Mesothelial cell of epicardium (in vitro differentiated cells): ENCODE measurements at regions not wholly inside any gene's neighbourhood (a gene's known extent, or its start where the extent isn't known, plus 50 kb on each side); places are given as distances from the start of the nearest gene placed in this dataset.

Experiments used
- DNase-seq, 2 experiments: peaks; one replicate each; pipeline ENCODE4 v3.0.0; 2021; ENCODE audit warnings: low spot score in 2 of 2; ENCODE audit not compliant: unreplicated experiment in 2 of 2
- H3K27ac Mint-ChIP-seq: 2 replicates; pipeline ENCODE4 v1.8.0; 2021; ENCODE audit warnings: mixed read lengths
- H3K27me3 Mint-ChIP-seq: 2 replicates; pipeline ENCODE4 v1.8.0; 2021; ENCODE audit warnings: low read depth, mixed read lengths
- H3K36me3 Mint-ChIP-seq: 2 replicates; pipeline ENCODE4 v1.8.0; 2021; ENCODE audit warnings: mixed read lengths
- H3K4me1 Mint-ChIP-seq: 2 replicates; pipeline ENCODE4 v1.8.0; 2021; ENCODE audit warnings: mixed read lengths
- H3K4me3 Mint-ChIP-seq: 2 replicates; pipeline ENCODE4 v1.8.0; 2021; ENCODE audit warnings: mild to moderate bottlenecking, moderate library complexity, mixed read lengths
- H3K9me3 Mint-ChIP-seq: 2 replicates; pipeline ENCODE4 v1.8.0; 2021; ENCODE audit warnings: mixed read lengths
- TF ChIP-seq, protein P1 (sequence below): fragments of 200-600 bp; sonication (generic); IDR thresholded peaks from one replicate; pipeline ENCODE4 v1.5.0; 2021; ENCODE audit warnings: antibody characterized with exemption; ENCODE audit not compliant: unreplicated experiment

DNA sequence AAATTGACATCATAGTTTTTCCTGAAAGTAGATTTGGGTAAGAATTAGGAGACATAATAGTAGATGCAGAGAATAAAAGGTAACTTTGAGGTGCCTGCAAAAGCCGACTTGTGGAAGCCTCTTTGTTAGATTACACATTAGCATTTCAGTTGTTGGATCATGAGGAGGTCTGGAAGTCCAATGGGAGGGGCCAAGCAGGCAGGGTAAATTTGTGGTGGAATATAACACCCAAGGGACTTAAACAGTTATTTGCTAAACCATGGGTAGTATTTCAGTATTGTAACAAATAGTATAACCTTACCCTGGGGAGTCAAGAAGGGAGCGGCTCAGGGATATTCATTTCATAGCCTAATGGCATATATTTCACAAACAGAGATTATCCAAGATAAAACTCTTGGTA is 810.7 kb upstream of the AMOT start:
- Mint-ChIP-seq H3K27ac (no peak overlapping the region), H3K9me3 (peaks cover 5% of the 10 kb centered on the region), H3K4me3 (no peak overlapping the region), H3K27me3 (no peaks in the 10 kb centered on the region), H3K36me3 (no peaks in the 10 kb centered on the region), H3K4me1 (peaks cover 3% of the 10 kb centered on the region)
- TF ChIP-seq, protein P1, sequence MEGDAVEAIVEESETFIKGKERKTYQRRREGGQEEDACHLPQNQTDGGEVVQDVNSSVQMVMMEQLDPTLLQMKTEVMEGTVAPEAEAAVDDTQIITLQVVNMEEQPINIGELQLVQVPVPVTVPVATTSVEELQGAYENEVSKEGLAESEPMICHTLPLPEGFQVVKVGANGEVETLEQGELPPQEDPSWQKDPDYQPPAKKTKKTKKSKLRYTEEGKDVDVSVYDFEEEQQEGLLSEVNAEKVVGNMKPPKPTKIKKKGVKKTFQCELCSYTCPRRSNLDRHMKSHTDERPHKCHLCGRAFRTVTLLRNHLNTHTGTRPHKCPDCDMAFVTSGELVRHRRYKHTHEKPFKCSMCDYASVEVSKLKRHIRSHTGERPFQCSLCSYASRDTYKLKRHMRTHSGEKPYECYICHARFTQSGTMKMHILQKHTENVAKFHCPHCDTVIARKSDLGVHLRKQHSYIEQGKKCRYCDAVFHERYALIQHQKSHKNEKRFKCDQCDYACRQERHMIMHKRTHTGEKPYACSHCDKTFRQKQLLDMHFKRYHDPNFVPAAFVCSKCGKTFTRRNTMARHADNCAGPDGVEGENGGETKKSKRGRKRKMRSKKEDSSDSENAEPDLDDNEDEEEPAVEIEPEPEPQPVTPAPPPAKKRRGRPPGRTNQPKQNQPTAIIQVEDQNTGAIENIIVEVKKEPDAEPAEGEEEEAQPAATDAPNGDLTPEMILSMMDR, result no peak
- DNase-seq, result no peak

DNA sequence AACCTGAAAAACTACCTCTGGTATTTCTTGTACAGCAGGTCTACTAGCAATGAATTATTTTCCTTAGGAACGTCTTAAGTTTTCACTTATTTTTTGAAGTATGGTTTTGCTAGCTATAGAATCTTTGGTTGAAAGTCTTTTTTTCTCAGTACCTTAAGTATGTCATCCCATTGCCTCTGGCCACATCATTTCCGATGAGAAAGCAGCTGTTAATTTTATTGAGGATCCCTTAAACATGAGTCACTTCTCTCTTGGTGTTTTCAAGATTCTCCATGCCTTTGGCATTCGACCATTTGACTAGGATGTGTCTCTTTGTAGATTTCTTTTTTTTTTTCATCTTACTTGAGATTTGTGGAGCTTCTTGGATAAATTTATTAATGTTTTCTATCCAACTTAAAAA is 803.8 kb upstream of the AMOT start:
- Mint-ChIP-seq H3K27ac (no peak overlapping the region), H3K9me3 (peaks cover 40% of the 10 kb centered on the region), H3K36me3 (peaks cover 3% of the 10 kb centered on the region), H3K4me1 (no peaks in the 10 kb centered on the region), H3K4me3 (no peak overlapping the region), H3K27me3 (no peaks in the 10 kb centered on the region)
- TF ChIP-seq, protein P1, result no peak
- DNase-seq, result no peak

DNA sequence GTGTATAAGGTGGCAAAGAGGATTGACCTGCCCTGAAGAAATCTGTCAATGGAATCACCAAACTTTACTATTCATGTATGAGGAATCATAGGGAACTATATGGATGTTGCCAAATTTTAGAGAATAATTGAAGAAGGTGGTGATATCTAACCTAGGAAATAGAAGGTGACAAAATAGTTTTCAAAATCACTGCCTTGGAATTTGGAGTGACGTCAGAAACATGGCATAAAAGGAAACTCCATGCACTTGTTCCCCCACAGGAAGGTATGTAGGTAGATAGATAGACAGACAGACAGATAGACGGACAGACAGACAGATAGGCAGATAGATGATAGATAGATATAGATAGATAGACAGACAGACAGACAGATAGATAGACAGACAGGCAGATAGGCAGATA is 793.9 kb upstream of the AMOT start:
- TF ChIP-seq, protein P1, result no peak
- Mint-ChIP-seq H3K4me3 (no peak overlapping the region), H3K27me3 (no peaks in the 10 kb centered on the region), H3K36me3 (no peaks in the 10 kb centered on the region), H3K27ac (no peak overlapping the region), H3K9me3 (peaks cover 13% of the 10 kb centered on the region), H3K4me1 (peaks cover 21% of the 10 kb centered on the region)
- no peak for DNase-seq

DNA sequence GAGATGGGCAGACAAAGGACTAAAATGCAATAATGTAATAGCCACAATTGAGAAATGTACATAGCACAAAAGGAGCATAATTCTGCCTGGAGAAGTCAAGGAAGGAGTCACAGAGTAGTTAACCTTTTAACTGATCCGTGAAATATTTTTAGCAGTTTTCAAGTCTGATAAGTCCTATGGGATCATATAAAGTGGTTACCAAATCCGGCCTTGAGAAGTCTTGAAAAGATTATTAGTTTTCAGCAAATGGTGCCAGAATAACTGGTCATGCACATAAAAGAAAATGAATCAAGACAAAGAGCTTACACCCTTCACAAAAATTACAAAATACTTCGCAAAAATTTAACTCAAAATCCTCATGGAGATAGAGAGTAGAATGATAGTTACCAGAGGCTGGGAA is 788.7 kb upstream of the AMOT start:
- TF ChIP-seq, protein P1, result no peak
- peaks cover 20% of the 10 kb centered on the region for H3K4me1 Mint-ChIP-seq
- no peak overlapping the region for H3K4me3 Mint-ChIP-seq
- no peaks in the 10 kb centered on the region for H3K36me3 Mint-ChIP-seq
- peaks cover under 1% of the 10 kb centered on the region for H3K9me3 Mint-ChIP-seq
- DNase-seq, result no peak
- H3K27ac Mint-ChIP-seq, result no peak overlapping the region
- H3K27me3 Mint-ChIP-seq, result no peaks in the 10 kb centered on the region

DNA sequence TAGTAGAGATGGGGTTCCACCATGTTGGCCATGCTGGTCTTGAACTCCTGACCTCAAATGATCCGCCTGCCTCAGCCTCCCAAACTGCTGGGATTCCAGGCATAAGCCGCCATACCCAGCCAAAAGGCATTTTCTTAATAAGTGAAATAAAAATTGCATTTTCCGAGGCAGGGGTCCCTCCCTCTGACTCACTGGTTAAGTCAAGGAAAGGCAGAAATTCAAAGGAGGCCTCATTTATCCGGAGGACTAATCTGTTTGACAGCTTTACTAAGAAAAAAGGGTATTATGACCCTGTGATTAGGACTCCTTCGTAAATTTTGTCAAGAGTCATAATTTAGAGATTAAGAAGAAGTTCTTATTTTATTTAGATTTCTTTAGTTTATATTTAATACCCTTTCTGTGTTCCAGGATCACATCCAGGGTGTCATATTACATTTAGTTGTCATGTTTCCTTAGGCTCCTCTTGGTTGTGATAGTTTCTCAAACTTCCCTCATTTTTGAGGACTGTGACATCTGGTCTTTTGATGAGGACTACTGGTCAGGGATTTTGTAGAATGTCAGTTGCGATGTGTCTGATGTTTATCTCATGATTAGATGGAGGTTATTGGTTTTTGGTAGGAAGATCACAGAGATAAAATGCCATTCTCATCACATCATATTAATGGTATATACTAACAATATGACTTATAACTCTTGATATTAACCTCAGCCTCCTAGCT is 753.7 kb upstream of the AMOT start:
- H3K4me3 Mint-ChIP-seq, result no peak overlapping the region
- H3K9me3 Mint-ChIP-seq, result peaks cover 23% of the 10 kb centered on the region
- no peak overlapping the region for H3K27ac Mint-ChIP-seq
- H3K36me3 Mint-ChIP-seq, result peaks cover 9% of the 10 kb centered on the region
- TF ChIP-seq, protein P1, result no peak
- DNase-seq, result no peak
- H3K27me3 Mint-ChIP-seq, result no peaks in the 10 kb centered on the region
- peaks cover 2% of the 10 kb centered on the region for H3K4me1 Mint-ChIP-seq
